Suprapubic skin (tissue), 4 donors: ENCODE measurements at regions not wholly inside any gene's neighbourhood (a gene's known extent, or its start where the extent isn't known, plus 50 kb on each side); places are given as distances from the start of the nearest gene placed in this dataset.

ENCODE experiments used
- DNase-seq, 2 donors: peaks; one replicate each; pipeline ENCODE4 v3.0.0-alpha.2; 2019; ENCODE audit warnings: low spot score in 2 of 2
- H3K27ac ChIP-seq: fragments of 200-600 bp; sonication (generic); one replicate; pipeline ENCODE4 v1.5.1; 2019
- H3K27me3 ChIP-seq: fragments of 200-600 bp; sonication (generic); one replicate; pipeline ENCODE4 v1.5.1; 2019
- H3K36me3 ChIP-seq: fragments of 200-600 bp; sonication (generic); one replicate; pipeline ENCODE4 v1.5.1; 2019
- H3K4me1 ChIP-seq: fragments of 200-600 bp; sonication (generic); one replicate; pipeline ENCODE4 v1.5.1; 2019
- H3K4me3 ChIP-seq: fragments of 200-600 bp; sonication (generic); one replicate; pipeline ENCODE4 v1.5.1; 2019; ENCODE audit warnings: mild to moderate bottlenecking
- H3K9me3 ChIP-seq: fragments of 200-600 bp; sonication (generic); one replicate; pipeline ENCODE4 v1.5.1; 2019
- EP300 ChIP-seq: sonication (generic); formaldehyde crosslinking; IDR thresholded peaks from one replicate; pipeline ENCODE4 v1.6.1; 2017; ENCODE audit warnings: antibody characterized with exemption
- POLR2A ChIP-seq, 2 donors: fragments of 450-650 bp; IDR thresholded peaks; one replicate each; pipeline ENCODE4 v1.6.1; 2017; ENCODE audit warnings: antibody characterized with exemption in 2 of 2, mild to moderate bottlenecking in 2 of 2, moderate library complexity in 2 of 2
- POLR2AphosphoS5 ChIP-seq, 3 donors: sonication (generic); formaldehyde crosslinking; IDR thresholded peaks; one replicate each; pipeline ENCODE4 v1.6.1; 2017; ENCODE audit warnings: antibody characterized with exemption in 3 of 3
- WGBS: methylation state at CpG from one replicate; pipeline ENCODE4 v1.1.5; 2018; 5-methylcytosine and 5-hydroxymethylcytosine counted together
- TF ChIP-seq, protein P1 (sequence below), 2 donors: fragments of 200-600 bp in 1 of 2; fragments of 450-650 bp in 1 of 2; sonication (generic) in 1 of 2; IDR thresholded peaks; one replicate each; pipeline ENCODE4 v1.5.1; 2016 to 2019; ENCODE audit warnings: antibody characterized with exemption in 2 of 2, mild to moderate bottlenecking in 1 of 2, moderate library complexity in 1 of 2

DNA sequence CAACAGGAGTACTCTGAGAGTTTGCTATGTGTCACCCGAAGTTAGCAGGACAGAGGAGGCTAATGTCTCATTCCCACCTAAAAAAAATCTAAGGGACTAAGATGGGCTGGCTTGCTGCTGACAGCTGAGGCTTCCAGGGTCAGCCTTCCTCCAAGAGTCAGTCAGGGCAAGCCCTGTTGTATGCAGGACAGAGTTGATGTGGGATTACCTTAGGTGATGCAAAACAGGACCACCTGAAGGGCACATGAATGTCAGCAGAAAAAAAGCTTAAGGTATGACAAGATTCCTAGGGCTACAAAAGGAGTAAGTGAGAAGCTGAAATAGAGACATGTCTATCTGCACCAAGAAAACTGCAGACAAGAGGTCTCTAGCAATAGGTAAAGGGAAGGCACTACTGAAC lies 151.5 kb downstream of the NHLRC3 start:
- WGBS = 69% methylated on average over 1 of the region's 1 CpG
- DNase-seq = no peak
- Histone ChIP-seq H3K9me3 (no peaks in the 10 kb centered on the region), H3K36me3 (no peaks in the 10 kb centered on the region), H3K4me1 (peaks cover 10% of the 10 kb centered on the region), H3K27ac (no peak overlapping the region), H3K4me3 (no peak overlapping the region), H3K27me3 (no peaks in the 10 kb centered on the region)
- TF ChIP-seq, protein P1, sequence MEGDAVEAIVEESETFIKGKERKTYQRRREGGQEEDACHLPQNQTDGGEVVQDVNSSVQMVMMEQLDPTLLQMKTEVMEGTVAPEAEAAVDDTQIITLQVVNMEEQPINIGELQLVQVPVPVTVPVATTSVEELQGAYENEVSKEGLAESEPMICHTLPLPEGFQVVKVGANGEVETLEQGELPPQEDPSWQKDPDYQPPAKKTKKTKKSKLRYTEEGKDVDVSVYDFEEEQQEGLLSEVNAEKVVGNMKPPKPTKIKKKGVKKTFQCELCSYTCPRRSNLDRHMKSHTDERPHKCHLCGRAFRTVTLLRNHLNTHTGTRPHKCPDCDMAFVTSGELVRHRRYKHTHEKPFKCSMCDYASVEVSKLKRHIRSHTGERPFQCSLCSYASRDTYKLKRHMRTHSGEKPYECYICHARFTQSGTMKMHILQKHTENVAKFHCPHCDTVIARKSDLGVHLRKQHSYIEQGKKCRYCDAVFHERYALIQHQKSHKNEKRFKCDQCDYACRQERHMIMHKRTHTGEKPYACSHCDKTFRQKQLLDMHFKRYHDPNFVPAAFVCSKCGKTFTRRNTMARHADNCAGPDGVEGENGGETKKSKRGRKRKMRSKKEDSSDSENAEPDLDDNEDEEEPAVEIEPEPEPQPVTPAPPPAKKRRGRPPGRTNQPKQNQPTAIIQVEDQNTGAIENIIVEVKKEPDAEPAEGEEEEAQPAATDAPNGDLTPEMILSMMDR (IDR thresholded peaks at IDR 0.05) = no peak
- no peak for TF ChIP-seq POLR2A (IDR thresholded peaks at IDR 0.05)
- no peak for TF ChIP-seq EP300
- TF ChIP-seq POLR2AphosphoS5 (IDR thresholded peaks at IDR 0.05) = no peak

DNA sequence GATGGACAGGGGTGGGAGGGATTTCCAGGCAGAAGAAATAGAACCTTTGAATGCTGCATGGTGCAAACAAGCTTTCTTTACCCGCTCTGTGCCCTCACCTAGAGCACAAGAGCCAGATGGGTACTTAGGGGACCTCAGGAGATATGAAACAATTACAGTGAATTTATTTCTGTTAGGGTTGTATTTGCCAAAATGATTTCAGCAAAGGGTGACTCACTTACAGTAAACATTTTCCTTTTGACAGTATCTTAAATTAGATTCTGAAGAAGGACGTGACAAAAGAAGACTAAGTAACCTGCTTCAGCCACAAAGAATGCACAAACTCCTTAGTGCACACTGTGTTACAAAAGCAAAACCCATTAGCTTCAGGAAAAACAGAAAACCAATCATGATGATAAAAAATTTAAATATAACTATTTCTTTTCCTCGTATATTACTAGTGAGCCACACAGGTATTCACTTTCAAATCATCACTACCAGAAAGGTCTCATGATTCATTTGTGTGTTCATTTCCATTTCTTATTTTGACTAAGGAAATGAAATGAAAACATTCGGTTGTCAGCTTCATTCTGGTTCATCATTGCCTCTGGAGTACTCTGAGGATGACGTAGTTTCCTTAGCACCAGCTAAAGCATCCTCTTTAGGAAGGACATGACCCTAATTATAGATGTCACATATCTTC lies 158.8 kb downstream of the NHLRC3 start:
- no peak overlapping the region for H3K4me3 ChIP-seq
- WGBS = 53% methylated on average over 5 of the region's 5 CpGs
- no peaks in the 10 kb centered on the region for H3K27me3 ChIP-seq
- no peaks in the 10 kb centered on the region for H3K36me3 ChIP-seq
- peaks cover 4% of the 10 kb centered on the region for H3K4me1 ChIP-seq
- DNase-seq = no peak
- H3K9me3 ChIP-seq = no peaks in the 10 kb centered on the region
- TF ChIP-seq POLR2AphosphoS5 (IDR thresholded peaks at IDR 0.05) (no peak), EP300 (no peak), POLR2A (IDR thresholded peaks at IDR 0.05) (no peak)
- TF ChIP-seq, protein P1 (IDR thresholded peaks at IDR 0.05) = no peak
- H3K27ac ChIP-seq = no peak overlapping the region

DNA sequence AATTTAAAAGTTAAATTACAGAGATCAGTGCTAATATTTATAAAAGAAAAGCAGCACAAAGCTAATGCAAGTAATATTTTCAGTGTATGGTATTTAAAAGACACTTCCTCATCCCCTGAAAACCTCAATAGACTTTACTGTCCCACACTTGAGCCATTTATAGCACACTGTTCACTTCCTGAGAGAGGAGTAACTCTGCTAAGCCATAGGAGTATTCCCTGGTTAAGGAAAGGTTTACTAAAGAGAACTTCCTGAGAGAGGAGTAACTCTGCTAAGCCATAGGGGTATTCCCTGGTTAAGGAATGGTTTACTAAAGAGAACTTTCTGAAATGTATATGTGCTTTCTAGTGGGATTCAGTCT lies 159.4 kb downstream of the NHLRC3 start:
- Histone ChIP-seq H3K36me3 (no peaks in the 10 kb centered on the region), H3K27me3 (no peaks in the 10 kb centered on the region), H3K9me3 (no peaks in the 10 kb centered on the region), H3K4me3 (no peak overlapping the region), H3K27ac (no peak overlapping the region), H3K4me1 (peaks cover 4% of the 10 kb centered on the region)
- DNase-seq = no peak
- no peak for TF ChIP-seq POLR2AphosphoS5 (IDR thresholded peaks at IDR 0.05)
- TF ChIP-seq EP300 = no peak
- no peak for TF ChIP-seq POLR2A (IDR thresholded peaks at IDR 0.05)
- TF ChIP-seq, protein P1 (IDR thresholded peaks at IDR 0.05) = no peak

DNA sequence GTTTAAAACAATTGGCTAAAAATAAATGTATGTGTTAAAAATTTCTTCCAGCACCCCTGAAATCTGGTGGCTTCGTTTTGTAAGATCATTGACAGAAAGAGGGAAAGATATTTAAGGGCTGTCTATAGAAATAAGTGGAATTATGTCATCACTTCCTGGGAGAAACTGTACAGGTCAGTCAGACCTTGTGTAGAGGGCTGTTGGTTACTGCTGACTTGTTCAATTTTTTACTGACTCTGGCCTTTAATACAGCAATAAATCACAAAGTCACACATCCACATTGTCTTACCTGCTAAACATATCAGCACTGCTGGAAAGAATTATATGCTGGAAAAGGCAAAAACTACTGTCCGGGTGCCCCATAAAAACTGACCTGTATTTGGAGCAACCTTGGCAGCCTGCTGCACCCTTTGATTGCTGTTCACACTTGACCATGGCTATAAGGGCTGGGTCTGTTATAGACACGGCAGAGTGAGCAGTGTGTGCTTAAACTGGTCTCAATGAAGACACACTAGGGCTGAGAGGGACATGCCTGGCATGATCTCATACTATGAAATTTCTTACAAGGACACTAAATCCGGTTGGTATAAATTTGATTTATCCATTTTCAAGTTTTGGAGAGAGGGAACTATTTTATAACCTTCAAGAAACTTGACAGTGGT lies 162.1 kb downstream of the NHLRC3 start:
- Histone ChIP-seq H3K27ac (no peak overlapping the region), H3K27me3 (no peaks in the 10 kb centered on the region), H3K4me1 (peaks cover 4% of the 10 kb centered on the region), H3K9me3 (no peaks in the 10 kb centered on the region), H3K4me3 (no peak overlapping the region), H3K36me3 (no peaks in the 10 kb centered on the region)
- DNase-seq = no peak
- WGBS = 81% methylated on average over 4 of the region's 4 CpGs
- TF ChIP-seq POLR2AphosphoS5 (IDR thresholded peaks at IDR 0.05) (no peak), EP300 (no peak), POLR2A (IDR thresholded peaks at IDR 0.05) (no peak)
- TF ChIP-seq, protein P1 (IDR thresholded peaks at IDR 0.05) = no peak

DNA sequence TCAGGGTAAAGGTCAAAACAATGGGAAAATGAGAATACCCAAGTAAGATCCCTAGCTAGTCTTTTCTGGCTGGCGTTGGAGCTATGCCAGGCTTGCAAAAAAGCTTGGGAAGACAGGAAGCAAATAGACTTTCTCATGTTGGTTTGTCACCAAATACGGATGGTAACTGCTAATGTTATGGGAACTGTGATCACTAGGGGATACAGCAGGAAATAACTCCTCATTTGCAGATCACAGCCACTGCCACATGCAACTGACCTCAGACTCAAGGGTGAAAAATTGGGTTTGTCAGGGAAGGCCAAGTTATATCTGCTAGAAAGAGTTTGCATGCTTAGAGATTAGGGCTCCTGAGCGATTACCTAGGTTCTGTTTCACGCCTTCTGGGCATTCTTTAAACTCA lies 162.9 kb downstream of the NHLRC3 start:
- no peaks in the 10 kb centered on the region for H3K27me3 ChIP-seq
- WGBS = 65% methylated on average over 4 of the region's 4 CpGs

More for the DNA sequence above, 162.9 kb downstream of the NHLRC3 start:
- TF ChIP-seq POLR2AphosphoS5 (IDR thresholded peaks at IDR 0.05) (no peak), POLR2A (IDR thresholded peaks at IDR 0.05) (no peak), EP300 (no peak)
- TF ChIP-seq, protein P1 (IDR thresholded peaks at IDR 0.05) = no peak
- Histone ChIP-seq H3K4me1 (peaks cover 4% of the 10 kb centered on the region), H3K36me3 (no peaks in the 10 kb centered on the region), H3K9me3 (no peaks in the 10 kb centered on the region), H3K27ac (no peak overlapping the region), H3K4me3 (no peak overlapping the region)
- no peak for DNase-seq
